Stomach smooth muscle (tissue), 2 donors: ENCODE measurements at regions not wholly inside any gene's neighbourhood (a gene's known extent, or its start where the extent isn't known, plus 50 kb on each side); places are given as distances from the start of the nearest gene placed in this dataset.

Experiments used
- H3K27ac ChIP-seq: one replicate; pipeline ENCODE4 v1.7.0; 2013; ENCODE audit warnings: mild to moderate bottlenecking, low read length, inconsistent platforms
- H3K27me3 ChIP-seq, 2 donors: one replicate each; pipeline ENCODE4 v1.7.0; 2013; ENCODE audit warnings: low read length in 2 of 2; ENCODE audit not compliant: insufficient read depth in 2 of 2, control insufficient read depth in 1 of 2
- H3K36me3 ChIP-seq, 2 donors: one replicate each; pipeline ENCODE4 v1.7.0; 2013; ENCODE audit warnings: low read length in 2 of 2; ENCODE audit not compliant: control insufficient read depth in 2 of 2, insufficient read depth in 2 of 2
- H3K4me1 ChIP-seq: one replicate; pipeline ENCODE4 v1.7.0; 2013; ENCODE audit warnings: low read length; ENCODE audit not compliant: control insufficient read depth, insufficient read depth
- H3K4me3 ChIP-seq, 2 donors: one replicate each; pipeline ENCODE4 v1.7.0; 2013; ENCODE audit warnings: low read length in 2 of 2
- H3K9ac ChIP-seq, 2 donors: one replicate each; pipeline ENCODE4 v1.7.0; 2013; ENCODE audit warnings: low read length in 2 of 2, mild to moderate bottlenecking in 1 of 2
- H3K9me3 ChIP-seq, 2 donors: one replicate each; pipeline ENCODE4 v1.7.0; 2013; ENCODE audit warnings: low read length in 2 of 2; ENCODE audit not compliant: control insufficient read depth in 2 of 2
- donor health status: healthy.
- donor health status: Pancreatic carcinoma.

- H3K4me3 ChIP-seq: no peak overlapping the region
- no peaks in the 10 kb centered on the region for H3K4me1 ChIP-seq
- no peaks in the 10 kb centered on the region for H3K36me3 ChIP-seq
- no peaks in the 10 kb centered on the region for H3K27me3 ChIP-seq
- H3K9me3 ChIP-seq: peaks cover 0 to 2% of the 10 kb centered on the region in 2 donors
- no peak overlapping the region for H3K9ac ChIP-seq
- H3K27ac ChIP-seq: no peak overlapping the region
These were observed 58.3 kb upstream of the TNP1 start for GRCh38 chr2:216918088-216918680.

GRCh38 chr2:216916956-216917650 is 57.2 kb upstream of the TNP1 start:
- Histone ChIP-seq H3K27me3 (no peaks in the 10 kb centered on the region), H3K9ac (no peak overlapping the region), H3K4me1 (no peaks in the 10 kb centered on the region), H3K9me3 (peaks cover 0 to 2% of the 10 kb centered on the region in 2 donors), H3K27ac (no peak overlapping the region), H3K4me3 (no peak overlapping the region), H3K36me3 (no peaks in the 10 kb centered on the region)

- no peak overlapping the region for H3K27ac ChIP-seq
These were observed 55.8 kb upstream of the TNP1 start for GRCh38 chr2:216915557-216916150.

GRCh38 chr2:216914491-216914890 is 54.6 kb upstream of the TNP1 start:
- Histone ChIP-seq H3K27me3 (no peaks in the 10 kb centered on the region), H3K4me3 (no peak overlapping the region), H3K36me3 (no peaks in the 10 kb centered on the region), H3K9ac (no peak overlapping the region), H3K4me1 (no peaks in the 10 kb centered on the region), H3K9me3 (no peaks in the 10 kb centered on the region), H3K27ac (no peak overlapping the region)

More at GRCh38 chr2:216915557-216916150, 55.8 kb upstream of the TNP1 start:
- Histone ChIP-seq H3K36me3 (no peaks in the 10 kb centered on the region), H3K4me1 (no peaks in the 10 kb centered on the region), H3K4me3 (no peak overlapping the region), H3K27me3 (no peaks in the 10 kb centered on the region), H3K9me3 (peaks cover 0 to 2% of the 10 kb centered on the region in 2 donors), H3K9ac (no peak overlapping the region)

GRCh38 chr2:216911886-216912285 is 52.0 kb upstream of the TNP1 start:
- Histone ChIP-seq H3K27me3 (no peaks in the 10 kb centered on the region), H3K9ac (no peak overlapping the region), H3K4me3 (no peak overlapping the region), H3K27ac (no peak overlapping the region), H3K9me3 (no peaks in the 10 kb centered on the region), H3K4me1 (no peaks in the 10 kb centered on the region), H3K36me3 (no peaks in the 10 kb centered on the region)

GRCh38 chr2:216911008-216911407 is 51.1 kb upstream of the TNP1 start:
- no peaks in the 10 kb centered on the region for H3K36me3 ChIP-seq
- H3K4me1 ChIP-seq: no peaks in the 10 kb centered on the region
- H3K9ac ChIP-seq: no peak overlapping the region
- no peak overlapping the region for H3K4me3 ChIP-seq
- no peaks in the 10 kb centered on the region for H3K27me3 ChIP-seq
- no peaks in the 10 kb centered on the region for H3K9me3 ChIP-seq
- H3K27ac ChIP-seq: no peak overlapping the region

GRCh38 chr2:216909541-216910210 is 49.8 kb upstream of the TNP1 start:
- no peaks in the 10 kb centered on the region for H3K4me1 ChIP-seq
- no peaks in the 10 kb centered on the region for H3K27me3 ChIP-seq
- H3K36me3 ChIP-seq: no peaks in the 10 kb centered on the region
- no peak overlapping the region for H3K27ac ChIP-seq
- H3K4me3 ChIP-seq: no peak overlapping the region
- H3K9ac ChIP-seq: no peak overlapping the region
- H3K9me3 ChIP-seq: no peaks in the 10 kb centered on the region
